AG10803 (cell line): ENCODE measurements at regions not wholly inside any gene's neighbourhood (a gene's known extent, or its start where the extent isn't known, plus 50 kb on each side); places are given as distances from the start of the nearest gene placed in this dataset.

Experiments used
- DNase-seq: peaks from one replicate; pipeline ENCODE4 v3.0.0; 2010; ENCODE audit warnings: low read depth
- H3K4me3 ChIP-seq: 2 replicates; pipeline ENCODE4 v1.5.1; 2011; ENCODE audit warnings: mild to moderate bottlenecking, low read length, control low read depth
- CTCF ChIP-seq: conservative IDR thresholded peaks from 2 replicates; pipeline ENCODE4 v1.5.1; 2011; ENCODE audit warnings: mild to moderate bottlenecking, low read length, control low read depth, inconsistent platforms

- no peak overlapping the region for H3K4me3 ChIP-seq
- TF ChIP-seq CTCF, result no peak
- DNase-seq, result no peak
These were observed 704.8 kb upstream of the CBLB start for GRCh38 chr3:106573605-106574004.

DNA sequence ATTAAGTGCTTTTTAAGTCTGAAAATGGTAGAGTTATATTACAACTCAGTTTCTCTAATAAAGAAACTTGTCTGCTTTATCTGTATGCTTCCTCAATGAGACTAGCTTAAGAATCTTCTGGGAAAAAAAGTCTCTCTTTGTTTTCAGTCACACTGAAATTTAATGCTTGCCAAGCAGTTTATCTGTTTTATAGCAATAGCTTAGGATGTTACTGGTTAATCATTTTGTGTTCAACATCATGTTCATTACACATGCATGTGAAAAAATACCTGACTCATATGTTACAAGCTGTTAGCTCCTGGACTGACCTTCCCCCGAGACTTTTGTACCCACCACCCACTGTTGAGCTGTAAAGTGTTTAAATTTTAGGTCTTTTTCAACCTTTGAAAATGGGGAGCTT is 706.2 kb upstream of the CBLB start:
- H3K4me3 ChIP-seq, result no peak overlapping the region
- TF ChIP-seq CTCF, result no peak
- DNase-seq, result no peak

- no peak for TF ChIP-seq CTCF
- peak; percentile 15 for DNase-seq
- no peak overlapping the region for H3K4me3 ChIP-seq
These were observed 708.4 kb upstream of the CBLB start for GRCh38 chr3:106577241-106577640.

- DNase-seq, result no peak
- no peak for TF ChIP-seq CTCF
- no peak overlapping the region for H3K4me3 ChIP-seq
These were observed 710.1 kb upstream of the CBLB start for GRCh38 chr3:106578911-106579310.

GRCh38 chr3:106582151-106582550 is 713.3 kb upstream of the CBLB start:
- no peak for TF ChIP-seq CTCF
- no peak overlapping the region for H3K4me3 ChIP-seq
- DNase-seq, result no peak

- no peak for DNase-seq
- TF ChIP-seq CTCF, result no peak
- H3K4me3 ChIP-seq, result no peak overlapping the region
These were observed 718.7 kb upstream of the CBLB start for GRCh38 chr3:106587551-106587950.

GRCh38 chr3:106588739-106589138 is 719.9 kb upstream of the CBLB start:
- no peak for TF ChIP-seq CTCF
- H3K4me3 ChIP-seq, result no peak overlapping the region
- no peak for DNase-seq
